EL (cell line): ENCODE measurements at regions not wholly inside any gene's neighbourhood (a gene's known extent, or its start where the extent isn't known, plus 50 kb on each side); places are given as distances from the start of the nearest gene placed in this dataset.
"Not testable (repeated sequence)": the region's sequence is repeated elsewhere in the genome, so short reads cannot be mapped to it uniquely, and the experiment has no call there.

Source experiments
- DNase-seq: peaks from one replicate; pipeline ENCODE4 v3.0.0-alpha.2; 2016

GRCh38 chr10:80957161-80957560 is 419.5 kb downstream of the SH2D4B start:
- DNase-seq: no peak

GRCh38 chr10:80964179-80964578 is 426.5 kb downstream of the SH2D4B start:
- DNase-seq: no peak

GRCh38 chr10:80964955-80965614 is 427.4 kb downstream of the SH2D4B start:
- DNase-seq: no peak

DNA sequence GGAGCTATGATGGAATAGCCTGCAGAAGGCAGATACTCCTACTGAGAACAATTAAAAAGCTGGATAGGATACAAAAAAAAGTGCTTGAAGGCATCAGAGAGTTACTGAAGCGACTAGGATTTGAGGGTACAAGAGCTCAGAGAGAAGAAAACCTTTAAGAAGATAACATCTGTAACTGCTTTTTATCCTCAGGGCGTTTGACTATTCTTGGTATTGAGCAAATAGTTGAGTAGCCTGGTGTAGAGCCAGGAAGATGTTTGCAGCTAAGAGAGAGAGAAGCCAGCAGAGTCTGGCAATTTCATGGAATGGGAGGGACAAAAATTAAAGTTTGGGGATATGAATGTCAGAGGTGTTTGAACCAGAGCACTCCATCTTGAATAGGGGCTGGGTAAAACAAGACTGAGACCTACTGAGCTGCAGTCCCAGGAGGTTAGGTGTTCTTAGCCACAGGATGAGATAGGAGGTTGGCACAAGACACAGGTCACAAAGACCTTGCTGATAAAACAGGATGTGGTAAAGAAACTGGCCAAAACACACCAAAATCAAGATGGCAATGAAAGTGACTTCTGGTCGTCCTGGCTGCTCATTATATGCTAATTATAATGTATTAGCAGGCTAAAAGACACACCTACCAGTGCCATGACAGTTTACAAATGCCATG is 428.8 kb downstream of the SH2D4B start:
- no peak for DNase-seq

GRCh38 chr10:80967357-80967756 is 429.7 kb downstream of the SH2D4B start:
- DNase-seq: not testable (repeated sequence)

DNA sequence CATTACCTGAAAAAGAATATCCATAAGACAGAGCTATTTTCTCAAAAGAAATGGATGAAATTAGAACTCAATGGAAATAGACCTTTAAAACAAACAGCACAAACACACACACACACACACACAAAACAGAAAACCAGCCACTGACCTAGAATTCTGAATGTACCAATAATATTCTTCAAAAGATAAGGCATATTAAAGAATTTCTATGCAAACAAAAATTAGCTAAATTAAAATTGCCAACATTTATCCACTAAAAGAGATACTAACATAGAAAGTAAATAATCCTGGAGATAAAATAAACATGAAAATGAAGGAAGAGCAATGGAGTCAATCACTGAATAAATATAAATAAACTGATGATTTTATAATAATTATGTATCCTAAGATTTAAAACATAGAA is 431.2 kb downstream of the SH2D4B start:
- DNase-seq: no peak

DNA sequence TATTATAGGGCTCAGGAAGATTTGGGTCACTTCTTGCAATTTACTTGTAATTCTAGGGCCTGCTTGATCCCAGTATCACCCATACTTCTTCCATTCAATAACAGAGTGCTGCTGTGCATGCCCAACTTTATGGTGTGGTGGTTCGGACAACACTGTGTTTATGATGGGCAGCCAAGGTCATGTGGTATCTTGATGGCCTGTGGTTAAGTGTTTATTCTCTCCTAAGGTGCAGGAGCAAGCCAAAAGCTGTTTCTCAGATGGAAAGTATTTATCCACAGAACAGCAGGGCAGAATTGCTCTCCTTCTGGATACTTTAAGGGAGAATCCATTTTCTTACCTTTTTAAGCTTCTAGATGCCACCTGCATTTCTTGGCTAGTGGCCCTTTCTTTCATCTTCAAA is 433.8 kb downstream of the SH2D4B start:
- DNase-seq: no peak

DNA sequence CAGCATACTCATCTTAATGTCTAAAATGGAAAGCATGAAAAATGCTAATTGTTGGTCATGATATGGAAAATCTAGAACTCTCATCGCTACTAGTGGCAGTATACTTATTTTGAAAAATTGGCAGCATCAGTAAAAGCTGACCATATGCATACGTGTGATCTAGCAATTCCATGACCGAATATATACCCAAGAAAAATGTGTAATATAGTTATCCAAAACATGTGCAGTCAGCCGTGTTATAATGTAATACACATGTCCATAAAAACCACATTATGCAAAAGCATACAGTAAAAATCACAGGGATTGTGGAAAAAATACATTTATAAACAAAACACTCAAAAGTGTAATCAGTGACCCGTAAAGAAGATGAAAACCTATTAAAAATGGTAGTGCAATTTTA is 439.0 kb downstream of the SH2D4B start:
- no peak for DNase-seq

GRCh38 chr10:80985102-80985501 is 447.4 kb downstream of the SH2D4B start:
- DNase-seq: no peak

DNA sequence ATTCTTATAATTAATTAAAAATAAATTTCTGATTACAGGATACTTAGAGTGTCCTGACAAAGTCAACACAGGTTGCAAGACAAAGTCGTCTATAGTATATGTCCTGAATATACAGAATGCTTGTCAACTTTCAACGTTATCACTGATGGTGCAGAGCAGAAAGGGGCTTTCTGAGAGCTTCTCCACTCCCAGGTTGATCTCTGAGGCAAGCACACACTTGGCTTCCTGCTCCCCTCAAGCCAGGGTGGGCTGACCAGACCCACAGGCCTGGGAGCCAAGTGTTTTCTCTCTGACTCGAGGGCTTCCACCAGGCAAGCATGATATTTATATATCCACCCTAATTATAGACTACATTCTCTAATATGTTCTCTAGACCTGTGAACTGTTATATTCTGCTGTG is 448.9 kb downstream of the SH2D4B start:
- no peak for DNase-seq

DNA sequence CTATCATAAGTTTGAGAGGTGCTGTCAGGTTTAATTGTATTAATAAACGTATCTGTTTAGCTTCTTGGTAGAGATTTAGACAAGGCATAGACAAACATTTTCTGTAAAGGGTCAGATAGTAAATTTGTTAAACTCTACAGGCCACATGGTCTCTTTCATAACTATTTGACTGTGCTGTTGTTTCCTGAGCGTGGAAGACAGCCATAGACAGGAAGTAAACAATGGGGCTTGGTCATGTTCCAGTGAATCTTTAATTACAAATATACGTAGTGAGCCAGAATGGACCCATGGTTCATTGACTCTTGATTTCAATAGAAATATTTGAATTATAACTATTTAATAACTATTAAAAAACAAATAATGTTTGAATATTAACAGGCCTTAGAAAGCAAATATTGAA is 451.1 kb downstream of the SH2D4B start:
- no peak for DNase-seq

DNA sequence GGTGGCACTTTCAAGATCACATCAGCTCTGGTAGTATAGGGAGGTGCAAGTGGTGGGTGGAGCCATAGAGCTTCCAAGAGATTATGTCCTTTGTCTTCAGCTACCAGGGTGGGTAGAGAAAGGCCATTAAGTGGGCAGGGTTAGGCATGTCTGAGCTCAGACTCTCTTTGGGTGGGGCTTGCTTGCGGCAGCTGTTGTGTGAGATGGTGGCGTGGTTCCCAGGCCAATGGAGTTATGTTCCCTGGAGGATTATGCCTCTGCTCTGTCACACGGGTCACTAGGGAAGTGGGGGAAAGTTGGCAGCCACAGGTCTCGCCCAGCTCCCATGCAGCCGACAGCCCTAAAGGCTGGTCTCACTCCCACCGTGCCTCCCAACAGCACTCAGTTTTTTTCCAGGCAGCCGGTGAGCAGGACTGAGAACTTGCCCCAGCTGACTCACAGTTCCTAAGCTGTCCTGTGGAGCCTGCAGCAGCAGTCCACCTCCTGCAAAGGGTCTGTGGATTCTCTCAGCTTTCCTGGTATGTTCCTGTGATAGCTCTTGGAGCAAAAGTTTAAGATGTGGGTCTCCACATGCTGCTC is 459.0 kb downstream of the SH2D4B start:
- DNase-seq: no peak

- no peak for DNase-seq
These were observed 463.1 kb downstream of the SH2D4B start for GRCh38 chr10:81000781-81001180.

DNA sequence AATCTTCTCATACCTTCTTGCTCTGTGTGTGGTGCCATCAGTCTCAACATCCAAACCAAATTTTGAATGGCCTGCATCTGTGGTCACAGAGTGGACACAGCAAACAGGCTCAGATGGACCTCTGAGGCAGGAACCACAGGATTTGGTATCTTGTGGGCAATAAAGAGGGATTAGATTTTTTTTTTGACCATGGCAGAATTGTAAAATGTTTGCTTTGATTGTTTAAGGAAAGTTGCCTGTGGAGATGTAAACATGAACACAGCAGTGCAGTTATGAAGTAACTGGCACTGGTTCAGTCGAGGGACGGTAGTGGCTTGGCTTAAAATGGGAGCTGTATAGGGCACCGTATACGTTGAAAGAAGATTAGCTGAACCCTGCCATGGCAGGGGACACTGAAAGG is 464.7 kb downstream of the SH2D4B start:
- no peak for DNase-seq

GRCh38 chr10:81007872-81008271 is 470.2 kb downstream of the SH2D4B start:
- DNase-seq: no peak

- no peak for DNase-seq
These were observed 471.0 kb downstream of the SH2D4B start for GRCh38 chr10:81008726-81009125.

GRCh38 chr10:81009296-81009695 is 471.6 kb downstream of the SH2D4B start:
- DNase-seq: no peak

GRCh38 chr10:81013771-81014170 is 476.1 kb downstream of the SH2D4B start:
- DNase-seq: no peak

DNA sequence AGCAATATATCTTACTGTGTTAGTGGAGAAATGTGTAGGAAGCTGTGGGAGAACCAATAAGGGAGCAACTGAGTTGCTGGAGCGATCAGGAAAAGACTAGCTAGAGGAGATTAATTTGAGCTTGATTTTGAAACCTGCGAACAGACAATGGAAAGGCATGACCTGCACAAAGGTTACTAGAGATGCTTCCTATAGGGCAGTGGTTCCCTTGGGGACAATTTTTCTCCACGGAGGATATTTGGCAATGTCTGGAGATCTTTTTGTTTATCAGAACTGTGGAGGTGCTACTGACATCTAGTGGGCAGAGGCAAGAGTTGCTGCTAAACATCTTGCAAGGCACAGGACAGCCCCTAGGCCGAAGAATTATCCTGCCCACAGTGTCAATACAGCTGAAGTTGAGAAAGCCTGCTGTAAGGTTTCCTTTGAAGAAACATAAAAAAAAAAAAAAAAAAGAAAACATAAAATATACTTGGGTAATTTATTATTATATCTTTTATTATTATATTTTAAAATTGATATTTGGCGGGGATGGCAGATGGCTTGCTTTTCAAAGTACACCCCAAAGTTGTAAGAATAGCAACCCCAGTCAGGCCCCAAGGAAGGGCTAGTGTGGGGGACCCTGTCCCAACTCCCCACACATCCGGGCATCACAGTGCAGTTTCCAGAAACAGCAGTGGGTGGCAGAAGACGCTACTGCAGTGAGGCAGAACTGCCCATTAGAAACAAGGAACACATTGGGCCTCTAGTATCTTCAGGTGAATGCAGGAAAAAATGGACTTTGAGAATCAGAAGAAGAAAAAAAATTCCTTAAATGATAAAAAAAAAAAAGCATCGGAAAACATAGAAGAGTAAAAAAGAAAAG is 481.6 kb downstream of the SH2D4B start:
- peak; percentile 2 for DNase-seq

DNA sequence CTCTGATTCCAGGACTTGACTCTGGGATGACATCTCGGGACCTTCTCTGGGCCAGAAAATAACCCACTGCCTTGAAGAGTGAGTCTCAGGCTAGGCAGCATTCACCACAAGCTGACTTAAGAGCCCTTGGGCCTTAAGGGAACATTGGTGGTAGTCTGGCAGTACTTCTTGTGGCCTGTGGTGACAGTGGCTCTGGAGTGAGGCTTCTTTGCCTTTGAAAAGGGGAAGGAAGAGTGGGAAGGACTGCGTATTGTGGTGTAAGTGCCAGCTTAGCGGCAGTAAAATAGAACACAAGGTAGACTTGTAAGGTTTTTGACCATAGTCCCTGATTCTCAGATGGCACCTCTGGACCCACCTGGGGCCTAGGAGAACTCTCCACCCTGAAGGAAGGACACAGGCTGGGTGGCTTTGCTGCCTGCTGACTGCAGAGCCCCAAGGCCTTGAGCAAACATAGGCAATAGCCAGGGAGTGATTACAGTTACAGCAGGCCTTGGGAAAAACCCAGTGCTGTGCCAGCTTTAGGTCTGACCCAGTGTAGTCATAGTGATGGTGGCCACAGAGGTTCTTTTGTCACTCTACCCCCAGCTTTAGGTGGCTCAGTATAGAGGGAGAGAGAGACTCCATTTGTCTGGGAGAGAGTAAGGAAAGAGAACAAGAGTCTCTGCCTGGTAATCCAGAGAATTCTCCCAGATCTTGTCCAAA is 483.9 kb downstream of the SH2D4B start:
- DNase-seq: no peak

DNA sequence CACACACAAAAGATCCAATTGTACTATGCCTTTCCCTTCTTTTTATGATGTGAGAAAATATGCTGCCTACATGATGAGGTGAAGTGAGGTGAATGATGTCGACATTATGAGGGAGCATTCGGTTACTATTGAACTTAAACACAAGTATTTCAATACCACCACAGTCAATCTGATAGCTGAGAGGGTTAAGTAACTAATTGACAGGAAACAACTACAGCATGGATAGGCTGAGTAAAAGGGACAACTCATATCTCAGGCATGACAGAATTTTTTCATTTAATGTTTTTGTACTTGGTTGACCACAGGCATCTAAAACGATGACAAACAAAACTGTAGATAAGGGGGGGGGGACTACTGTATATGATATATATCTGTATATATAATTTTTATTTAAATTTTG is 488.9 kb downstream of the SH2D4B start:
- DNase-seq: no peak

DNA sequence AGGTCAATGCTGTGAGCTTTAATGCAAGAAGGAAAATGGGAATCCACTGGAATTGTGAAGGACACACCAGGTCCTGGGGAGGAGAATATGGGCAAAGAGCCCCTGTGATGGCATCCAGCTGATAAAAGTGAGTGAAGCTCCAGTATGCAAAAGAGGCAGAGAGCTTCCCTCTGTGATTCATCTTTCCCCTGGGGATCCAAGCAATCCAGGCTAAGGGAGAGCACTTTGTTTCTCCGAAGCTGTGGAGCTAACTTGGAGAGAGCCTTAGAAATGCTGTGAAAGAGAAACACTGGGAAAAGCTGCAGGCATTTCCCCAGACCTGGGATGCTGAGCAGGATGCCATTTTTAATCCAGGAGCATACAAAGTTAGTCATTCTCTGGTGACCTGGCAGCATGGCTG is 489.5 kb downstream of the SH2D4B start:
- DNase-seq: no peak

DNA sequence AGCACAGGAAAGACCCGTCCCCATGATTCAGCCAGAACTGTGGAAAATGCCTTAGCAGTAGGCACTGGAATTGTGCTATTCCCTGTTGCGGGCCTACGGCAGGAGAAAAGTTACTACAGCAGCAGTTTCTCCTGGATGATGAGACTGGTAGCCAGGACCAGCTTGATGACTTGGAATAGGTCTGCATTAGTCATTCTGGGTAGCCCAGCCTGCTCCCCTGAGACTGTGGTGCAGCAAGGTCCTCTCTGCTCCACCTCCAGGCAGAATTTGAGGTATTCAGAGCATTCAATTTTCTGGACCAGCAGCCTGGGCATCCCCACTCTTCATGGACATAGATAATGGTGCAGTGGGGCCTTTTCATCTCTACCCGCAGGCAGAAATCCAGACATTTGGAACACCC is 490.0 kb downstream of the SH2D4B start:
- no peak for DNase-seq
